ENCODE measurements at regions not wholly inside any gene's neighbourhood (a gene's known extent, or its start where the extent isn't known, plus 50 kb on each side); places are given as distances from the start of the nearest gene placed in this dataset.
"Not testable (repeated sequence)": the region's sequence is repeated elsewhere in the genome, so short reads cannot be mapped to it uniquely, and the experiment has no call there.

GRCh38 chr2:110394769-110395168, 77.8 kb downstream of the LIMS4 start:
- H3K27me3 Mint-ChIP-seq (ENCODE audit: unreplicated experiment); CTCF ChIA-PET; H3K27ac Mint-ChIP-seq (ENCODE audit: unreplicated experiment): not testable (repeated sequence)

GRCh38 chr2:110392366-110392765, 80.2 kb downstream of the LIMS4 start:
- DNase-seq; H3K27ac Mint-ChIP-seq (ENCODE audit: unreplicated experiment); H3K4me3 Mint-ChIP-seq (ENCODE audit: low read depth, unreplicated experiment); H3K36me3 Mint-ChIP-seq (ENCODE audit: insufficient read depth, unreplicated experiment); H3K9me3 Mint-ChIP-seq (ENCODE audit: low read depth, unreplicated experiment); BruUV-seq (replicated peaks); intact Hi-C loops (cut with micrococcal nuclease; ENCODE audit: unreplicated experiment); CTCF ChIA-PET; H3K27me3 Mint-ChIP-seq (ENCODE audit: unreplicated experiment); H3K4me1 Mint-ChIP-seq (ENCODE audit: low read depth, unreplicated experiment): not testable (repeated sequence)

More at GRCh38 chr2:110394769-110395168, 77.8 kb downstream of the LIMS4 start:
- H3K36me3 Mint-ChIP-seq (ENCODE audit: insufficient read depth, unreplicated experiment); H3K4me1 Mint-ChIP-seq (ENCODE audit: low read depth, unreplicated experiment); BruUV-seq (replicated peaks); DNase-seq; H3K9me3 Mint-ChIP-seq (ENCODE audit: low read depth, unreplicated experiment); H3K4me3 Mint-ChIP-seq (ENCODE audit: low read depth, unreplicated experiment); intact Hi-C loops (cut with micrococcal nuclease; ENCODE audit: unreplicated experiment): not testable (repeated sequence)

- H3K27ac Mint-ChIP-seq (ENCODE audit: unreplicated experiment); H3K9me3 Mint-ChIP-seq (ENCODE audit: low read depth, unreplicated experiment); DNase-seq; BruUV-seq (replicated peaks); intact Hi-C loops (cut with micrococcal nuclease; ENCODE audit: unreplicated experiment); CTCF ChIA-PET; H3K4me1 Mint-ChIP-seq (ENCODE audit: low read depth, unreplicated experiment); H3K4me3 Mint-ChIP-seq (ENCODE audit: low read depth, unreplicated experiment); H3K36me3 Mint-ChIP-seq (ENCODE audit: insufficient read depth, unreplicated experiment); H3K27me3 Mint-ChIP-seq (ENCODE audit: unreplicated experiment): not testable (repeated sequence)
These were observed 81.6 kb downstream of the LIMS4 start for GRCh38 chr2:110391035-110391418.

GRCh38 chr2:110390351-110391034, 82.1 kb downstream of the LIMS4 start:
- BruUV-seq (replicated peaks); H3K4me3 Mint-ChIP-seq (ENCODE audit: low read depth, unreplicated experiment); H3K27ac Mint-ChIP-seq (ENCODE audit: unreplicated experiment); H3K27me3 Mint-ChIP-seq (ENCODE audit: unreplicated experiment); DNase-seq; H3K36me3 Mint-ChIP-seq (ENCODE audit: insufficient read depth, unreplicated experiment); H3K9me3 Mint-ChIP-seq (ENCODE audit: low read depth, unreplicated experiment); intact Hi-C loops (cut with micrococcal nuclease; ENCODE audit: unreplicated experiment); H3K4me1 Mint-ChIP-seq (ENCODE audit: low read depth, unreplicated experiment); CTCF ChIA-PET: not testable (repeated sequence)

- DNase-seq; H3K9me3 Mint-ChIP-seq (ENCODE audit: low read depth, unreplicated experiment); CTCF ChIA-PET; BruUV-seq (replicated peaks); H3K4me1 Mint-ChIP-seq (ENCODE audit: low read depth, unreplicated experiment); H3K27me3 Mint-ChIP-seq (ENCODE audit: unreplicated experiment); H3K4me3 Mint-ChIP-seq (ENCODE audit: low read depth, unreplicated experiment); H3K27ac Mint-ChIP-seq (ENCODE audit: unreplicated experiment); intact Hi-C loops (cut with micrococcal nuclease; ENCODE audit: unreplicated experiment); H3K36me3 Mint-ChIP-seq (ENCODE audit: insufficient read depth, unreplicated experiment): not testable (repeated sequence)
These were observed 85.6 kb downstream of the LIMS4 start for GRCh38 chr2:110387044-110387443.

GRCh38 chr2:110386546-110386945, 86.1 kb downstream of the LIMS4 start:
- CTCF ChIA-PET; BruUV-seq (replicated peaks); H3K4me1 Mint-ChIP-seq (ENCODE audit: low read depth, unreplicated experiment); H3K4me3 Mint-ChIP-seq (ENCODE audit: low read depth, unreplicated experiment); H3K36me3 Mint-ChIP-seq (ENCODE audit: insufficient read depth, unreplicated experiment); H3K27ac Mint-ChIP-seq (ENCODE audit: unreplicated experiment); H3K9me3 Mint-ChIP-seq (ENCODE audit: low read depth, unreplicated experiment); intact Hi-C loops (cut with micrococcal nuclease; ENCODE audit: unreplicated experiment); H3K27me3 Mint-ChIP-seq (ENCODE audit: unreplicated experiment); DNase-seq: not testable (repeated sequence)

- DNase-seq; BruUV-seq (replicated peaks); intact Hi-C loops (cut with micrococcal nuclease; ENCODE audit: unreplicated experiment); CTCF ChIA-PET; H3K27ac Mint-ChIP-seq (ENCODE audit: unreplicated experiment); H3K36me3 Mint-ChIP-seq (ENCODE audit: insufficient read depth, unreplicated experiment); H3K4me3 Mint-ChIP-seq (ENCODE audit: low read depth, unreplicated experiment); H3K9me3 Mint-ChIP-seq (ENCODE audit: low read depth, unreplicated experiment); H3K4me1 Mint-ChIP-seq (ENCODE audit: low read depth, unreplicated experiment); H3K27me3 Mint-ChIP-seq (ENCODE audit: unreplicated experiment): not testable (repeated sequence)
These were observed 87.9 kb downstream of the LIMS4 start for GRCh38 chr2:110384736-110385119.

GRCh38 chr2:110384109-110384735, 88.4 kb downstream of the LIMS4 start:
- H3K4me3 Mint-ChIP-seq (ENCODE audit: low read depth, unreplicated experiment); H3K36me3 Mint-ChIP-seq (ENCODE audit: insufficient read depth, unreplicated experiment); BruUV-seq (replicated peaks); H3K4me1 Mint-ChIP-seq (ENCODE audit: low read depth, unreplicated experiment); H3K9me3 Mint-ChIP-seq (ENCODE audit: low read depth, unreplicated experiment); DNase-seq; CTCF ChIA-PET; H3K27ac Mint-ChIP-seq (ENCODE audit: unreplicated experiment); intact Hi-C loops (cut with micrococcal nuclease; ENCODE audit: unreplicated experiment); H3K27me3 Mint-ChIP-seq (ENCODE audit: unreplicated experiment): not testable (repeated sequence)

- H3K27me3 Mint-ChIP-seq (ENCODE audit: unreplicated experiment); CTCF ChIA-PET; H3K27ac Mint-ChIP-seq (ENCODE audit: unreplicated experiment); H3K9me3 Mint-ChIP-seq (ENCODE audit: low read depth, unreplicated experiment); DNase-seq; H3K36me3 Mint-ChIP-seq (ENCODE audit: insufficient read depth, unreplicated experiment); H3K4me1 Mint-ChIP-seq (ENCODE audit: low read depth, unreplicated experiment); intact Hi-C loops (cut with micrococcal nuclease; ENCODE audit: unreplicated experiment): not testable (repeated sequence)
- peak overlapping the region; percentile 51 for H3K4me3 Mint-ChIP-seq (ENCODE audit: low read depth, unreplicated experiment)
- TSS peak; percentile 2 for BruUV-seq (replicated peaks)
These were observed 89.2 kb downstream of the LIMS4 start for GRCh38 chr2:110383163-110384048.

GRCh38 chr2:110373519-110373918, 99.1 kb downstream of the LIMS4 start:
- H3K4me3 Mint-ChIP-seq (ENCODE audit: low read depth, unreplicated experiment); CTCF ChIA-PET; H3K9me3 Mint-ChIP-seq (ENCODE audit: low read depth, unreplicated experiment); BruUV-seq (replicated peaks); H3K27me3 Mint-ChIP-seq (ENCODE audit: unreplicated experiment); H3K36me3 Mint-ChIP-seq (ENCODE audit: insufficient read depth, unreplicated experiment); H3K4me1 Mint-ChIP-seq (ENCODE audit: low read depth, unreplicated experiment); DNase-seq; intact Hi-C loops (cut with micrococcal nuclease; ENCODE audit: unreplicated experiment); H3K27ac Mint-ChIP-seq (ENCODE audit: unreplicated experiment): not testable (repeated sequence)

Data from Calu3 (cell line).